Esophagus muscularis mucosa (tissue), 4 donors: ENCODE measurements at regions not wholly inside any gene's neighbourhood (a gene's known extent, or its start where the extent isn't known, plus 50 kb on each side); places are given as distances from the start of the nearest gene placed in this dataset.

ENCODE experiments used
- EP300 ChIP-seq: sonication (generic); formaldehyde crosslinking; IDR thresholded peaks from one replicate; pipeline ENCODE4 v1.6.1; 2017; ENCODE audit warnings: antibody characterized with exemption
- POLR2A ChIP-seq: fragments of 450-650 bp; IDR thresholded peaks from one replicate; pipeline ENCODE4 v1.6.1; 2017; ENCODE audit warnings: antibody characterized with exemption, moderate library complexity, mild to moderate bottlenecking, low read depth
- POLR2AphosphoS5 ChIP-seq, 2 donors: sonication (generic); formaldehyde crosslinking; IDR thresholded peaks; one replicate each; pipeline ENCODE4 v1.6.1; 2017; ENCODE audit warnings: antibody characterized with exemption in 2 of 2
- TF ChIP-seq, protein P1 (sequence below), 3 experiments: fragments of 200-600 bp in 2 of 3; fragments of 450-650 bp in 1 of 3; sonication (generic) in 2 of 3; IDR thresholded peaks; one replicate each; pipeline ENCODE4 v1.5.1; 2017 to 2019; ENCODE audit warnings: antibody characterized with exemption in 3 of 3, mild to moderate bottlenecking in 2 of 3, moderate library complexity in 1 of 3

DNA sequence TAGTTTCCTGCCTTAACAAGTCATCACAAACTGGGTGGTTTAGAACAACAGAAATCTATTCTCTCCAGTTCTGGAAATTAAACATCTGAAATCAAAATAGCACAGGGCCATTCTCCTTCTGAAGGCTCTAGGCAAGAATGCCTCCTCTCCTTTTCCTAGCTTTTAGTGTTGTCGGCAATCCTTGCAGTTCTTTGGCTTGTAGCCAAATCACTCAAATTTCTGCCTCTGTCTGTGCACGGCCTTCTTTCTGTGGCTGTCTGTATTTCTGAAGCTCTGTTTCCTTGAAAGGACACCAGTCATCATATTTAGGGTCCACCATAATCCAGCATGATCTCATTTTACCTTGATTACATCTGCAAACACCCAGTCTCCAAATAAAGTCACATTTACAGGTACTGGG, 795.5 kb downstream of the METTL15 start:
- TF ChIP-seq POLR2AphosphoS5 (IDR thresholded peaks at IDR 0.05) (no peak), POLR2A (no peak), EP300 (no peak)
- TF ChIP-seq, protein P1, sequence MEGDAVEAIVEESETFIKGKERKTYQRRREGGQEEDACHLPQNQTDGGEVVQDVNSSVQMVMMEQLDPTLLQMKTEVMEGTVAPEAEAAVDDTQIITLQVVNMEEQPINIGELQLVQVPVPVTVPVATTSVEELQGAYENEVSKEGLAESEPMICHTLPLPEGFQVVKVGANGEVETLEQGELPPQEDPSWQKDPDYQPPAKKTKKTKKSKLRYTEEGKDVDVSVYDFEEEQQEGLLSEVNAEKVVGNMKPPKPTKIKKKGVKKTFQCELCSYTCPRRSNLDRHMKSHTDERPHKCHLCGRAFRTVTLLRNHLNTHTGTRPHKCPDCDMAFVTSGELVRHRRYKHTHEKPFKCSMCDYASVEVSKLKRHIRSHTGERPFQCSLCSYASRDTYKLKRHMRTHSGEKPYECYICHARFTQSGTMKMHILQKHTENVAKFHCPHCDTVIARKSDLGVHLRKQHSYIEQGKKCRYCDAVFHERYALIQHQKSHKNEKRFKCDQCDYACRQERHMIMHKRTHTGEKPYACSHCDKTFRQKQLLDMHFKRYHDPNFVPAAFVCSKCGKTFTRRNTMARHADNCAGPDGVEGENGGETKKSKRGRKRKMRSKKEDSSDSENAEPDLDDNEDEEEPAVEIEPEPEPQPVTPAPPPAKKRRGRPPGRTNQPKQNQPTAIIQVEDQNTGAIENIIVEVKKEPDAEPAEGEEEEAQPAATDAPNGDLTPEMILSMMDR (IDR thresholded peaks at IDR 0.05), result no peak
